Neural progenitor cell (in vitro differentiated cells): ENCODE measurements at regions not wholly inside any gene's neighbourhood (a gene's known extent, or its start where the extent isn't known, plus 50 kb on each side); places are given as distances from the start of the nearest gene placed in this dataset.

Source experiments
- EZH2 ChIP-seq: fragments of 200-600 bp; sonication (generic); IDR thresholded peaks from 2 replicates; pipeline ENCODE4 v1.6.1; 2017; ENCODE audit warnings: antibody characterized with exemption, mild to moderate bottlenecking, moderate library complexity
- EZH2phosphoT487 ChIP-seq: fragments of 200-600 bp; sonication (generic); IDR thresholded peaks from 2 replicates; pipeline ENCODE4 v1.6.1; 2017; ENCODE audit warnings: antibody characterized with exemption
- TF ChIP-seq, protein P1 (sequence below): fragments of 200-600 bp; sonication (generic); IDR thresholded peaks from 2 replicates; pipeline ENCODE4 v1.5.1; 2017; ENCODE audit warnings: antibody characterized with exemption, mild to moderate bottlenecking

DNA sequence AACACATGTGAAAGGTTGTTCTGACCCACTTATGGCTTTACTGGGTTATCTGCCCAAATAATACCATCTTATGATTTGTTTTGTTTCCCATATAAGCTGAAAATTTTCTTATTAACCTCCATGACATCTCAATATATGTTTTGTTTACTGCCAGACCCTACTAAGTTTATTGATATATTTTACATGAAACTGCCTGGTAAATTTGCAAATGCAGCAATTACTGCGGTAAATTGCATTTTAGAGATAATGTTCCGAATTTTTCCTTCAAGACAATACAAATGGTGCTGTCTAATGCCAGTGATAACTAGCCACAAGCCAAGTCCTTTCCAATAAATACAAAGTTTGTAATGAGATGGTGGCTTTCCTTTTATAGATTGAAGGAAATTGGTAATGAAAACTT is 275.9 kb downstream of the SAMD5 start:
- TF ChIP-seq EZH2, result no peak
- TF ChIP-seq, protein P1, sequence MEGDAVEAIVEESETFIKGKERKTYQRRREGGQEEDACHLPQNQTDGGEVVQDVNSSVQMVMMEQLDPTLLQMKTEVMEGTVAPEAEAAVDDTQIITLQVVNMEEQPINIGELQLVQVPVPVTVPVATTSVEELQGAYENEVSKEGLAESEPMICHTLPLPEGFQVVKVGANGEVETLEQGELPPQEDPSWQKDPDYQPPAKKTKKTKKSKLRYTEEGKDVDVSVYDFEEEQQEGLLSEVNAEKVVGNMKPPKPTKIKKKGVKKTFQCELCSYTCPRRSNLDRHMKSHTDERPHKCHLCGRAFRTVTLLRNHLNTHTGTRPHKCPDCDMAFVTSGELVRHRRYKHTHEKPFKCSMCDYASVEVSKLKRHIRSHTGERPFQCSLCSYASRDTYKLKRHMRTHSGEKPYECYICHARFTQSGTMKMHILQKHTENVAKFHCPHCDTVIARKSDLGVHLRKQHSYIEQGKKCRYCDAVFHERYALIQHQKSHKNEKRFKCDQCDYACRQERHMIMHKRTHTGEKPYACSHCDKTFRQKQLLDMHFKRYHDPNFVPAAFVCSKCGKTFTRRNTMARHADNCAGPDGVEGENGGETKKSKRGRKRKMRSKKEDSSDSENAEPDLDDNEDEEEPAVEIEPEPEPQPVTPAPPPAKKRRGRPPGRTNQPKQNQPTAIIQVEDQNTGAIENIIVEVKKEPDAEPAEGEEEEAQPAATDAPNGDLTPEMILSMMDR, result no peak
- no peak for TF ChIP-seq EZH2phosphoT487
